GM12878 (cell line): ENCODE measurements at regions not wholly inside any gene's neighbourhood (a gene's known extent, or its start where the extent isn't known, plus 50 kb on each side); places are given as distances from the start of the nearest gene placed in this dataset.

Experiments
- ATAC-seq: fragments of 200-7000 bp; cut with Tn5 transposase; 3 replicates; pipeline ENCODE4 v1.9.1; 2020; ENCODE audit warnings: mild to moderate bottlenecking, moderate library complexity
- BruUV-seq: library from RNA; stranded (reverse); fragments of 400-500 nt; replicated peaks from 2 replicates; lab custom pipeline; 2021; lab: Mats Ljungman, UMichigan
- CTCF ChIA-PET: fragments of 300-600 bp; sonication (Branson Sonifier 250); formaldehyde crosslinking; extraction: SDS; loops from one replicate; lab custom pipeline; 2021; ENCODE audit warnings: inconsistent platforms; lab: Yijun Ruan, JAX
- POLR2A ChIA-PET: fragments of 350-600 bp; formaldehyde crosslinking; extraction: SDS; loops from one replicate; lab custom pipeline; 2021; ENCODE audit warnings: inconsistent platforms; lab: Charles Lee
- RAD21 ChIA-PET: fragments of 300-600 bp; sonication (Branson Sonifier 250); formaldehyde crosslinking; loops from one replicate; lab custom pipeline; 2023; ENCODE audit warnings: antibody characterized with exemption; ENCODE audit not compliant: unreplicated experiment; lab: Charles Lee
- SMC1A ChIA-PET: fragments of 300-600 bp; sonication (Branson Sonifier 250); formaldehyde crosslinking; loops from one replicate; lab custom pipeline; 2023; ENCODE audit not compliant: unreplicated experiment, uncharacterized antibody; lab: Charles Lee
- DNase-seq: peaks from one replicate; pipeline ENCODE4 v3.0.0-alpha.2; 2011; ENCODE audit warnings: low read depth, low spot score
- FAIRE-seq: peaks from 3 replicates; lab custom pipeline; 2011; peaks lifted over from hg19 to GRCh38; lab: Jason Lieb, UNC
- H2AFZ ChIP-seq: 2 replicates; pipeline ENCODE4 v1.6.0; 2011; ENCODE audit warnings: low read depth, low read length, control low read depth; ENCODE audit not compliant: control insufficient read depth
- H3K27ac ChIP-seq: 2 replicates; pipeline ENCODE4 v1.5.1; 2011; ENCODE audit warnings: control low read depth; ENCODE audit not compliant: control insufficient read depth, insufficient read depth
- H3K27me3 ChIP-seq, 2 experiments: replicated peaks in 1 of 2; 2 replicates each; pipeline versions ENCODE4 v1.6.0 to v1.6.1; 2011; ENCODE audit warnings: low read length in 1 of 2; ENCODE audit not compliant: control insufficient read depth in 2 of 2, insufficient read depth in 2 of 2
- H3K36me3 ChIP-seq, 2 experiments: 2 replicates each; pipeline ENCODE4 v1.5.1; 2011; ENCODE audit warnings: low read length in 1 of 2; ENCODE audit not compliant: control insufficient read depth in 2 of 2, insufficient read depth in 2 of 2
- H3K4me1 ChIP-seq: 2 replicates; pipeline ENCODE4 v1.6.1; 2011; ENCODE audit warnings: mild to moderate bottlenecking, low read length, moderate library complexity, mixed read lengths; ENCODE audit not compliant: control insufficient read depth, insufficient read depth
- H3K4me2 ChIP-seq: 2 replicates; pipeline ENCODE4 v1.6.0; 2011; ENCODE audit warnings: control low read depth; ENCODE audit not compliant: control insufficient read depth, insufficient read depth
- H3K4me3 ChIP-seq: fragments of 200-600 bp; sonication (generic); 2 replicates; pipeline ENCODE4 v1.5.1; 2016
- H3K79me2 ChIP-seq: 2 replicates; pipeline ENCODE4 v1.6.0; 2011; ENCODE audit warnings: low read length; ENCODE audit not compliant: control insufficient read depth, insufficient read depth
- H3K9ac ChIP-seq: 2 replicates; pipeline ENCODE4 v1.8.0; 2011; ENCODE audit warnings: low read length, control low read depth, mixed read lengths; ENCODE audit not compliant: control insufficient read depth, insufficient read depth
- H3K9me3 ChIP-seq: replicated peaks from 3 replicates; pipeline ENCODE4 v1.5.1; 2011; ENCODE audit warnings: mild to moderate bottlenecking, low read length; ENCODE audit not compliant: control insufficient read depth, insufficient read depth
- H4K20me1 ChIP-seq: 2 replicates; pipeline ENCODE4 v1.6.0; 2011; ENCODE audit not compliant: control insufficient read depth, insufficient read depth
- BMI1 ChIP-seq: fragments of 450-650 bp; IDR thresholded peaks from 2 replicates; pipeline ENCODE4 v1.6.1; 2016; ENCODE audit warnings: mild to moderate bottlenecking, moderate library complexity, borderline replicate concordance
- CHD1 ChIP-seq: IDR thresholded peaks from 2 replicates; pipeline ENCODE4 v1.6.1; 2012; ENCODE audit warnings: low read depth, low read length, improper control_type of control experiment
- EP300 ChIP-seq, 2 experiments: fragments of 150-350 bp in 1 of 2; IDR thresholded peaks; 2 replicates each; pipeline ENCODE4 v1.6.1; 2011 to 2012; ENCODE audit warnings: low read depth in 2 of 2, low read length in 2 of 2, borderline replicate concordance in 1 of 2, improper control_type of control experiment in 1 of 2, inconsistent platforms in 1 of 2; ENCODE audit not compliant: control insufficient read depth in 1 of 2
- HDAC2 ChIP-seq: fragments of 200-600 bp; sonication (generic); IDR thresholded peaks from 2 replicates; pipeline ENCODE4 v1.6.1; 2017
- IKZF1 ChIP-seq: fragments of 450-650 bp; conservative IDR thresholded peaks from 2 replicates; pipeline ENCODE4 v1.6.1; 2017; ENCODE audit warnings: antibody characterized with exemption, mild to moderate bottlenecking
- JUNB ChIP-seq: IDR thresholded peaks from 2 replicates; pipeline ENCODE4 v1.6.1; 2016; ENCODE audit warnings: antibody characterized with exemption, mild to moderate bottlenecking
- LARP7 ChIP-seq: fragments of 450-650 bp; IDR thresholded peaks from 2 replicates; pipeline ENCODE4 v1.6.1; 2017; ENCODE audit warnings: mild to moderate bottlenecking
- NFIC ChIP-seq: IDR thresholded peaks from 2 replicates; pipeline ENCODE4 v1.6.1; 2012; ENCODE audit warnings: low read depth, mild to moderate bottlenecking, inconsistent platforms, low read length, moderate library complexity
- NR2C1 ChIP-seq: fragments of 450-650 bp; IDR thresholded peaks from 2 replicates; pipeline ENCODE4 v1.6.1; 2017; ENCODE audit warnings: antibody characterized with exemption, mild to moderate bottlenecking, moderate library complexity
- PAX5 ChIP-seq: IDR thresholded peaks from 2 replicates; pipeline ENCODE4 v1.6.1; 2011; ENCODE audit warnings: low read depth, low read length, borderline replicate concordance
- SREBF2 ChIP-seq: IDR thresholded peaks from 2 replicates; pipeline ENCODE4 v1.6.1; 2012; ENCODE audit warnings: mild to moderate bottlenecking, low read length
- TCF12 ChIP-seq: IDR thresholded peaks from 2 replicates; pipeline ENCODE4 v1.6.1; 2011; ENCODE audit warnings: low read depth, mild to moderate bottlenecking, low read length
- WGBS: methylation state at CpG from one replicate; pipeline ENCODE4 v1.1.6; 2016; ENCODE audit warnings: low lambda C conversion rate; ENCODE audit not compliant: insufficient replicate concordance, insufficient coverage; ENCODE audit errors: missing lambda C conversion rate; 5-methylcytosine and 5-hydroxymethylcytosine counted together
- in situ Hi-C: fragments of 300-500 bp; cut with MboI; formaldehyde crosslinking; loops from 9 replicates; pipeline ENCODE4 v1.14.3; 2018; ENCODE audit warnings: mixed read lengths
- intact Hi-C: fragments of 100-400 bp; cut with micrococcal nuclease; formaldehyde crosslinking; loops from one replicate; pipeline ENCODE4 v1.14.2; 2022; ENCODE audit not compliant: unreplicated experiment
- TF ChIP-seq, protein P1 (sequence below): fragments of 450-650 bp; IDR thresholded peaks from 2 replicates; pipeline ENCODE4 v1.6.1; 2017; ENCODE audit warnings: mild to moderate bottlenecking
- TF ChIP-seq, protein P2 (sequence below): IDR thresholded peaks from 2 replicates; pipeline ENCODE4 v1.6.1; 2011; ENCODE audit warnings: low read depth, mild to moderate bottlenecking, low read length, moderate library complexity, borderline replicate concordance; ENCODE audit errors: extremely low read depth
- TF ChIP-seq, protein P3 (sequence below): fragments of 450-650 bp; formaldehyde crosslinking; IDR thresholded peaks from 2 replicates; pipeline ENCODE4 v1.5.0; 2022; ENCODE audit warnings: mild to moderate bottlenecking, missing genetic modification characterization
- TF ChIP-seq, protein P4 (sequence below): fragments of 450-650 bp; IDR thresholded peaks from 2 replicates; pipeline ENCODE4 v1.6.1; 2017; ENCODE audit warnings: antibody characterized with exemption, mild to moderate bottlenecking, moderate library complexity

DNA sequence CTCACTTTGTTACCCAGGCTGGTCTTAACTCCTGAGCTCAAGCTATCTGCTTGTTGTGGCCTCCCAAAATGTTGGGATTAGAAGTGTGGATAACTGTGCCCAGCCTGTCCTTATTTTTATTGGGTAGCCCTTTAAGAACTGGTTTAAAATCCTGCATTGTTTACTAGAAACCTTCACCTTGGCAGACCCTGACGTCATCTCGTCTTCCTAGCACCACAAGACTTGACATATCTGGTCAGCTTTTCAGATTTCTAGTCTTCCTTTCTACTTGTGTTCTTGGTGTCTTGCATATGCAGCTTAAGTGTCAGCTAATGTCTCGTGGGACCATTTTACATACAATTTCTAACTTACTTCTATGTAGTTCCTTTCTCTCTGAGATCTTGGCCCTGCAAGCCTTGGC lies 258.9 kb downstream of the IZUMO3 start (continued):
- TF ChIP-seq, protein P1, sequence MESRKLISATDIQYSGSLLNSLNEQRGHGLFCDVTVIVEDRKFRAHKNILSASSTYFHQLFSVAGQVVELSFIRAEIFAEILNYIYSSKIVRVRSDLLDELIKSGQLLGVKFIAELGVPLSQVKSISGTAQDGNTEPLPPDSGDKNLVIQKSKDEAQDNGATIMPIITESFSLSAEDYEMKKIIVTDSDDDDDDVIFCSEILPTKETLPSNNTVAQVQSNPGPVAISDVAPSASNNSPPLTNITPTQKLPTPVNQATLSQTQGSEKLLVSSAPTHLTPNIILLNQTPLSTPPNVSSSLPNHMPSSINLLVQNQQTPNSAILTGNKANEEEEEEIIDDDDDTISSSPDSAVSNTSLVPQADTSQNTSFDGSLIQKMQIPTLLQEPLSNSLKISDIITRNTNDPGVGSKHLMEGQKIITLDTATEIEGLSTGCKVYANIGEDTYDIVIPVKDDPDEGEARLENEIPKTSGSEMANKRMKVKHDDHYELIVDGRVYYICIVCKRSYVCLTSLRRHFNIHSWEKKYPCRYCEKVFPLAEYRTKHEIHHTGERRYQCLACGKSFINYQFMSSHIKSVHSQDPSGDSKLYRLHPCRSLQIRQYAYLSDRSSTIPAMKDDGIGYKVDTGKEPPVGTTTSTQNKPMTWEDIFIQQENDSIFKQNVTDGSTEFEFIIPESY = no peak
- TF ChIP-seq NFIC (no peak), JUNB (no peak), BMI1 (no peak)
- TF ChIP-seq, protein P2, sequence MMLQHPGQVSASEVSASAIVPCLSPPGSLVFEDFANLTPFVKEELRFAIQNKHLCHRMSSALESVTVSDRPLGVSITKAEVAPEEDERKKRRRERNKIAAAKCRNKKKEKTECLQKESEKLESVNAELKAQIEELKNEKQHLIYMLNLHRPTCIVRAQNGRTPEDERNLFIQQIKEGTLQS = no peak

DNA sequence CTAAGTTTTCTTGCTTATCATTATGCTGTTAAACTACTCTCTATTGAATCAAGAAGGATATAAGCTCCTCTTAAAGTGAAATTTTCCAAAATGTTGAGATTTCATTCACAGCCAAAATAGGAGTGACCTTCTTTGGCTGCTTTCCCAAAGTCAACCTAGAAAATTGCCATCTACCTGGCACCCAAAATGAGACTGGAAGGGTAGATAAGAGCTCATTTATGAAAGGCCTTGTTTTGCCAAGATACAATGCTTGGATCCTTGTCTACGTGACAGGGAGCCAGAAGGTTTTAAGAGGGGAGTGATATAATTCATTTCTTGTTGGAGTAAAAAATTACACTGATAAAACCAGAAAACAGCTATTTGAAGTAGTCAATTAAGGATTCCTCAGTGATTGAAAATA lies 287.1 kb downstream of the IZUMO3 start:
- Histone ChIP-seq H4K20me1 (no peaks in the 10 kb centered on the region), H3K4me3 (no peak overlapping the region), H2AFZ (no peak overlapping the region), H3K4me1 (no peaks in the 10 kb centered on the region), H3K36me3 (no peaks in the 10 kb centered on the region), H3K27me3 (no peaks in the 10 kb centered on the region), H3K79me2 (no peaks in the 10 kb centered on the region), H3K9me3 (no peaks in the 10 kb centered on the region), H3K9ac (no peak overlapping the region), H3K27ac (no peak overlapping the region), H3K4me2 (no peak overlapping the region)
- whole genome bisulfite sequencing = 0% methylated on average over 1 of the region's 1 CpG
- BruUV-seq = no TSS peak
- ATAC-seq = no peak
- FAIRE-seq = no peak
- in situ Hi-C loops (no loop called here), intact Hi-C loops (no loop called here)
- ChIA-PET CTCF (interaction anchor here (0.8 to 1.0 kb wide), 2 partner anchors 15 to 43 kb away, joined by 3 read pairs; no protein-coding TSS in a partner anchor), RAD21 (no interaction called here), POLR2A (no interaction called here), SMC1A (interaction anchor here (0.9 kb wide), 1 partner anchor 12 kb away, joined by 3 read pairs; no protein-coding TSS in a partner anchor)
- no peak for DNase-seq
- TF ChIP-seq, protein P3, sequence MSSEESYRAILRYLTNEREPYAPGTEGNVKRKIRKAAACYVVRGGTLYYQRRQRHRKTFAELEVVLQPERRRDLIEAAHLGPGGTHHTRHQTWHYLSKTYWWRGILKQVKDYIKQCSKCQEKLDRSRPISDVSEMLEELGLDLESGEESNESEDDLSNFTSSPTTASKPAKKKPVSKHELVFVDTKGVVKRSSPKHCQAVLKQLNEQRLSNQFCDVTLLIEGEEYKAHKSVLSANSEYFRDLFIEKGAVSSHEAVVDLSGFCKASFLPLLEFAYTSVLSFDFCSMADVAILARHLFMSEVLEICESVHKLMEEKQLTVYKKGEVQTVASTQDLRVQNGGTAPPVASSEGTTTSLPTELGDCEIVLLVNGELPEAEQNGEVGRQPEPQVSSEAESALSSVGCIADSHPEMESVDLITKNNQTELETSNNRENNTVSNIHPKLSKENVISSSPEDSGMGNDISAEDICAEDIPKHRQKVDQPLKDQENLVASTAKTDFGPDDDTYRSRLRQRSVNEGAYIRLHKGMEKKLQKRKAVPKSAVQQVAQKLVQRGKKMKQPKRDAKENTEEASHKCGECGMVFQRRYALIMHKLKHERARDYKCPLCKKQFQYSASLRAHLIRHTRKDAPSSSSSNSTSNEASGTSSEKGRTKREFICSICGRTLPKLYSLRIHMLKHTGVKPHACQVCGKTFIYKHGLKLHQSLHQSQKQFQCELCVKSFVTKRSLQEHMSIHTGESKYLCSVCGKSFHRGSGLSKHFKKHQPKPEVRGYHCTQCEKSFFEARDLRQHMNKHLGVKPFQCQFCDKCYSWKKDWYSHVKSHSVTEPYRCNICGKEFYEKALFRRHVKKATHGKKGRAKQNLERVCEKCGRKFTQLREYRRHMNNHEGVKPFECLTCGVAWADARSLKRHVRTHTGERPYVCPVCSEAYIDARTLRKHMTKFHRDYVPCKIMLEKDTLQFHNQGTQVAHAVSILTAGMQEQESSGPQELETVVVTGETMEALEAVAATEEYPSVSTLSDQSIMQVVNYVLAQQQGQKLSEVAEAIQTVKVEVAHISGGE = no peak
- no peak for TF ChIP-seq HDAC2
- TF ChIP-seq PAX5 = no peak
- no peak for TF ChIP-seq EP300 (IDR thresholded peaks at IDR 0.05; ENCODE audit: borderline replicate concordance in 1 of 2, control insufficient read depth in 1 of 2, low read depth in 2 of 2, low read length in 2 of 2)
- TF ChIP-seq, protein P4, sequence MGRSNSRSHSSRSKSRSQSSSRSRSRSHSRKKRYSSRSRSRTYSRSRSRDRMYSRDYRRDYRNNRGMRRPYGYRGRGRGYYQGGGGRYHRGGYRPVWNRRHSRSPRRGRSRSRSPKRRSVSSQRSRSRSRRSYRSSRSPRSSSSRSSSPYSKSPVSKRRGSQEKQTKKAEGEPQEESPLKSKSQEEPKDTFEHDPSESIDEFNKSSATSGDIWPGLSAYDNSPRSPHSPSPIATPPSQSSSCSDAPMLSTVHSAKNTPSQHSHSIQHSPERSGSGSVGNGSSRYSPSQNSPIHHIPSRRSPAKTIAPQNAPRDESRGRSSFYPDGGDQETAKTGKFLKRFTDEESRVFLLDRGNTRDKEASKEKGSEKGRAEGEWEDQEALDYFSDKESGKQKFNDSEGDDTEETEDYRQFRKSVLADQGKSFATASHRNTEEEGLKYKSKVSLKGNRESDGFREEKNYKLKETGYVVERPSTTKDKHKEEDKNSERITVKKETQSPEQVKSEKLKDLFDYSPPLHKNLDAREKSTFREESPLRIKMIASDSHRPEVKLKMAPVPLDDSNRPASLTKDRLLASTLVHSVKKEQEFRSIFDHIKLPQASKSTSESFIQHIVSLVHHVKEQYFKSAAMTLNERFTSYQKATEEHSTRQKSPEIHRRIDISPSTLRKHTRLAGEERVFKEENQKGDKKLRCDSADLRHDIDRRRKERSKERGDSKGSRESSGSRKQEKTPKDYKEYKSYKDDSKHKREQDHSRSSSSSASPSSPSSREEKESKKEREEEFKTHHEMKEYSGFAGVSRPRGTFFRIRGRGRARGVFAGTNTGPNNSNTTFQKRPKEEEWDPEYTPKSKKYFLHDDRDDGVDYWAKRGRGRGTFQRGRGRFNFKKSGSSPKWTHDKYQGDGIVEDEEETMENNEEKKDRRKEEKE = no peak
- no peak for TF ChIP-seq LARP7
- TF ChIP-seq NR2C1 = no peak
- no peak for TF ChIP-seq IKZF1
- no peak for TF ChIP-seq CHD1
- TF ChIP-seq SREBF2 = no peak
- no peak for TF ChIP-seq TCF12
